Ishikawa (cell line): ENCODE measurements at regions not wholly inside any gene's neighbourhood (a gene's known extent, or its start where the extent isn't known, plus 50 kb on each side); places are given as distances from the start of the nearest gene placed in this dataset.

Experiments used
- CEBPB ChIP-seq: IDR thresholded peaks from 2 replicates; pipeline ENCODE4 v1.6.1; 2012
- CREB1 ChIP-seq: IDR thresholded peaks from 2 replicates; pipeline ENCODE4 v1.6.1; 2012; ENCODE audit warnings: low read depth
- EGR1 ChIP-seq: IDR thresholded peaks from 2 replicates; pipeline ENCODE4 v1.6.1; 2012
- EP300 ChIP-seq: IDR thresholded peaks from 2 replicates; pipeline ENCODE4 v1.6.1; 2012; ENCODE audit warnings: borderline replicate concordance
- FOXM1 ChIP-seq: IDR thresholded peaks from 2 replicates; pipeline ENCODE4 v1.6.1; 2012; ENCODE audit warnings: low read depth, borderline replicate concordance
- NFIC ChIP-seq: IDR thresholded peaks from 2 replicates; pipeline ENCODE4 v1.6.1; 2012
- RAD21 ChIP-seq: IDR thresholded peaks from 2 replicates; pipeline ENCODE4 v1.6.1; 2012; ENCODE audit warnings: low read depth
- TAF1 ChIP-seq: IDR thresholded peaks from 2 replicates; pipeline ENCODE4 v1.6.1; 2012; ENCODE audit warnings: low read depth, mild to moderate bottlenecking
- TEAD4 ChIP-seq: IDR thresholded peaks from 2 replicates; pipeline ENCODE4 v1.6.1; 2012
- YY1 ChIP-seq: IDR thresholded peaks from 2 replicates; pipeline ENCODE4 v1.6.1; 2012; ENCODE audit warnings: low read depth
- ZBTB7A ChIP-seq: IDR thresholded peaks from 2 replicates; pipeline ENCODE4 v1.6.1; 2012; ENCODE audit warnings: low read depth
- TF ChIP-seq, protein P1 (sequence below): IDR thresholded peaks from 2 replicates; pipeline ENCODE4 v1.6.1; 2012
- TF ChIP-seq, protein P2 (sequence below): IDR thresholded peaks from 2 replicates; pipeline ENCODE4 v1.6.1; 2012; ENCODE audit warnings: low read depth, mild to moderate bottlenecking

GRCh38 chr2:23237147-23237546, 147.8 kb upstream of the KLHL29 start:
- no peak for TF ChIP-seq CEBPB
- TF ChIP-seq TAF1, result no peak
- TF ChIP-seq TEAD4, result no peak
- TF ChIP-seq YY1, result no peak
- TF ChIP-seq, protein P1, sequence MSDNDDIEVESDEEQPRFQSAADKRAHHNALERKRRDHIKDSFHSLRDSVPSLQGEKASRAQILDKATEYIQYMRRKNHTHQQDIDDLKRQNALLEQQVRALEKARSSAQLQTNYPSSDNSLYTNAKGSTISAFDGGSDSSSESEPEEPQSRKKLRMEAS, result no peak
- no peak for TF ChIP-seq CREB1
- TF ChIP-seq EP300, result no peak
- TF ChIP-seq, protein P2, sequence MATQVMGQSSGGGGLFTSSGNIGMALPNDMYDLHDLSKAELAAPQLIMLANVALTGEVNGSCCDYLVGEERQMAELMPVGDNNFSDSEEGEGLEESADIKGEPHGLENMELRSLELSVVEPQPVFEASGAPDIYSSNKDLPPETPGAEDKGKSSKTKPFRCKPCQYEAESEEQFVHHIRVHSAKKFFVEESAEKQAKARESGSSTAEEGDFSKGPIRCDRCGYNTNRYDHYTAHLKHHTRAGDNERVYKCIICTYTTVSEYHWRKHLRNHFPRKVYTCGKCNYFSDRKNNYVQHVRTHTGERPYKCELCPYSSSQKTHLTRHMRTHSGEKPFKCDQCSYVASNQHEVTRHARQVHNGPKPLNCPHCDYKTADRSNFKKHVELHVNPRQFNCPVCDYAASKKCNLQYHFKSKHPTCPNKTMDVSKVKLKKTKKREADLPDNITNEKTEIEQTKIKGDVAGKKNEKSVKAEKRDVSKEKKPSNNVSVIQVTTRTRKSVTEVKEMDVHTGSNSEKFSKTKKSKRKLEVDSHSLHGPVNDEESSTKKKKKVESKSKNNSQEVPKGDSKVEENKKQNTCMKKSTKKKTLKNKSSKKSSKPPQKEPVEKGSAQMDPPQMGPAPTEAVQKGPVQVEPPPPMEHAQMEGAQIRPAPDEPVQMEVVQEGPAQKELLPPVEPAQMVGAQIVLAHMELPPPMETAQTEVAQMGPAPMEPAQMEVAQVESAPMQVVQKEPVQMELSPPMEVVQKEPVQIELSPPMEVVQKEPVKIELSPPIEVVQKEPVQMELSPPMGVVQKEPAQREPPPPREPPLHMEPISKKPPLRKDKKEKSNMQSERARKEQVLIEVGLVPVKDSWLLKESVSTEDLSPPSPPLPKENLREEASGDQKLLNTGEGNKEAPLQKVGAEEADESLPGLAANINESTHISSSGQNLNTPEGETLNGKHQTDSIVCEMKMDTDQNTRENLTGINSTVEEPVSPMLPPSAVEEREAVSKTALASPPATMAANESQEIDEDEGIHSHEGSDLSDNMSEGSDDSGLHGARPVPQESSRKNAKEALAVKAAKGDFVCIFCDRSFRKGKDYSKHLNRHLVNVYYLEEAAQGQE, result no peak
- no peak for TF ChIP-seq FOXM1
- TF ChIP-seq ZBTB7A, result no peak
- no peak for TF ChIP-seq EGR1
- no peak for TF ChIP-seq NFIC
- no peak for TF ChIP-seq RAD21
